ENCODE measurements at regions not wholly inside any gene's neighbourhood (a gene's known extent, or its start where the extent isn't known, plus 50 kb on each side); places are given as distances from the start of the nearest gene placed in this dataset.
"Not testable (repeated sequence)": the region's sequence is repeated elsewhere in the genome, so short reads cannot be mapped to it uniquely, and the experiment has no call there.

DNA sequence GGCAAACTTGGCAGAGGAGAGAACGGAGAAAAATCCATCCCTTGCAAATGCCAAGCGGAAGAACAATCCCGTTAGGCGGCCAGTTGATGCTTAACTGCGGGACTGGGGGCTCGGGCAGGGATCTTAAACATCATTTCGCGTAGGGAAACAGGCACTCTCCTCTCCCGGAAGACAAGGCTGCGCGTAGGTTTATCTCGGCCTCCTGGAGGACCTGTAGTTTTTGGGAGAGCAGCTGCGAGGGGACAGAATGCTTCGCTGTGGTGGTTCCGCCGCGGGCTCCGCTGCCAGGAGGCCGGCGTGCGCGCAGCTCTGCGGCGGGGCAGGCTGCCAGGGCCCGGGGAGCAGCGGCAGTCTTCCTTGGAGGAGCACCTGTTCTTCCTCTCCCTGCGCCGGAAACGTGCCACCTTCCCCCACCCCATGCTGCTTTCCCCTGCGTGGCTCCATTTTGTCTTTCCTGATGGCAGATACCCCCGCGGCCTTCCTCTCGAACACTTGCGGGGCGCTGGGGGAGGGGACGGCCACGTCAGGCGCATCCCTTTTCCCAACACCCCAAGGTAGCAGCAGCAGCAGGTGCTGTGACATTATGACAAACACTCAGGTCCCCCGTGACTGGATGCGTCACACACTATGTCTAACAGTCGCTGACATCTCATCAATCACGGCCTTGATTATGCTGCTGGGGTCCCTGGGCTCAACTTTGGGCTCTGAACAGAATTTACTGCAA, 230.7 kb upstream of the BTBD3 start:
- H3K4me3 Mint-ChIP-seq: no peak overlapping the region
- peaks cover 8% of the 10 kb centered on the region for H3K27me3 Mint-ChIP-seq
- no peaks in the 10 kb centered on the region for H3K4me1 Mint-ChIP-seq
- DNase-seq: no peak
- H3K9me3 Mint-ChIP-seq: no peaks in the 10 kb centered on the region
- H3K36me3 Mint-ChIP-seq (ENCODE audit: low read depth): no peaks in the 10 kb centered on the region
- ChIA-PET CTCF (no interaction called here), POLR2A (no interaction called here)
- no peak overlapping the region for H3K27ac Mint-ChIP-seq

DNA sequence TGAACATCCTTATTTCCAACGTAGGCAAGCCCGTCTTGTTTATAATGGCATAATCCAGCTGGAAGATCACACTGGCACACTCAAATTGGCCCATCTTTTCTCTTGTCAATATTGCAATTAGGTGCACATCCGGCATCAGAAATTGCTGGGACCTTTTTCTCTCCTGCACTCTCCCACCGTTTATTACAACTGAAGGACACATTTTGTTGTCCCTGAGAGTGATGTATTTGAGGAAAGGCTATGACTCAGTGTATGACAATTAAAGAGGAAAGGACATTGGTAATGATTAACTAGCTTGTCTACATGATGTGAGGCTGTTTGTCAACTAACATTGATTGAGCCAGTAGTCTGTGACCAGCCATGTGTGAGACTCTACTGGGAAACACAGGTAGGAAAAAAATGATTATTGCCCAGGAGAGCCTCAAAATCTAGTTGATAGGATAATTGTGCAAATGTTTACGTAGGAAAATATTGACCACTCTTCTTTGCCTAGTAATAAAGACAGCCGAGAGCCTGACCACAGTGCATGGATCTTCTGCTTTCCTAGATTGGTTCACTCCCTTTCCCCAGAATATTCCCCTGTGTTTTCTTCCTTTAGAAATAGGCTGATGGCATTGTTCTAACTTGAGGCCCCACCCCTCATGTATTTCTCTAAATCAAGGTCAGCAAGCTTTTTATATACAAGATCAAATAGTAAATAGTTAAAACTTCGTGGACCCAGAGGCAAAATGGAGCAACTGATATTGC, 230.0 kb upstream of the BTBD3 start:
- DNase-seq: no peak
- POLR2A ChIA-PET: no interaction called here
- no peak overlapping the region for H3K27ac Mint-ChIP-seq
- H3K4me1 Mint-ChIP-seq: no peaks in the 10 kb centered on the region
- H3K9me3 Mint-ChIP-seq: no peaks in the 10 kb centered on the region
- no peaks in the 10 kb centered on the region for H3K36me3 Mint-ChIP-seq (ENCODE audit: low read depth)
- CTCF ChIA-PET: no interaction called here
- no peak overlapping the region for H3K4me3 Mint-ChIP-seq
- peaks cover 8% of the 10 kb centered on the region for H3K27me3 Mint-ChIP-seq

DNA sequence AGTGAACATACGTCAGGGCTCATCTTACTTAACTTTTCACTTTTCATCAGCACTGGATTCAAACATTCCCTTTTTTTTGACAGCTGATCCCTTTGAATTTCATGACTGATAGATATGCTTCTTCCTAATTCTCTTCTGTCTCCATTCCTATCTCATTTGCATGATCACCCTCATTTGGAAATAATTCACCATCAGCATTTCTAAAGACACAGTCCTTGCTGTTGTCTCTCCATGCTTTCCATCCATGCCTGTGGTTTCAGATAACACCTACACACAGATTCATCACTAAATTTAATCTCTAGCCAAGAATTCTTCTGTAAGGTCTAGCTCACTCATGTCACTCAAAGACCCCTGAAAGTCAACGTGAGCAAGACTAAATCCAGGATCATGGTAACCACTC, 228.4 kb upstream of the BTBD3 start:
- Mint-ChIP-seq H3K4me1 (no peaks in the 10 kb centered on the region), H3K27ac (no peak overlapping the region), H3K36me3 (ENCODE audit: low read depth) (no peaks in the 10 kb centered on the region), H3K9me3 (no peaks in the 10 kb centered on the region), H3K27me3 (peaks cover 8% of the 10 kb centered on the region), H3K4me3 (no peak overlapping the region)
- CTCF ChIA-PET: no interaction called here
- POLR2A ChIA-PET: no interaction called here
- DNase-seq: no peak

DNA sequence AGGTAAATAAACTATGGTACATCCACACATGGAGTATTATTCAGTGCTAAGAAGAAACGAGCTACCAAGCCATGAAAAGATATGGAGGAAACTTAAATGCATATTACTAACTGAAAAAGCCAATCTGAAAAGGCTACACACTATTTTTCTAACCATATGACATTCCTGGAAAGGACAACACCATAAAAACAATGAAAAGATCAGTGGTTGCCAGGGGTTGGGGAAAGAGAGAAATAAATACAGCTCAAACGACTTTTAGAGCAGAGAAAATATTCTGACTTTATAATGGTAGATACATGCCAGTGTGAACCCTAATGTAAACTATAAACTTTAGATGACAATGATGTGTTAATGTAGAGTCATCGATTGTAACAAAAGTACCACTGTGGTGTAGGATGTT, 225.9 kb upstream of the BTBD3 start:
- no peak overlapping the region for H3K4me3 Mint-ChIP-seq
- no peaks in the 10 kb centered on the region for H3K4me1 Mint-ChIP-seq
- CTCF ChIA-PET: no interaction called here

DNA sequence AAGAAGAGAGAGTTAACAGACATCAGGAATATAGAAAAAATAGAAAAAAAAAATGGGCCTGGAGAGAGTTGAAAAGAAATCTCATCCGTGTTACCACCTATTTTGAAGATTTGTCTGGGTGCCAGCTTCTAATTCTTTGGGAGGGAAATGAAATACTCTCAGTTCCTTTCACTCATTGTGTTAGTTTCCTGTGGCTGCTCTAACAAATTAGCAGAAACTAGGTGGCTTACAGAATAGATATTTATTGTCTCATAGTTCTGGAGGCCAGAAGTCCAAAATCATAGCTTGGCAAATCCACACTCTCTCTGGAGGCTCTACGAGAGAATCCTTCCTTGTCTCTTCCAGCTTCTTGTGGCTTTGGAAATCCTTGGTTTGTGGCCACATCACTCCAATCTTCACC, 225.1 kb upstream of the BTBD3 start:
- no peak for DNase-seq
- no peaks in the 10 kb centered on the region for H3K27me3 Mint-ChIP-seq

More for the DNA sequence above, 225.9 kb upstream of the BTBD3 start:
- Mint-ChIP-seq H3K9me3 (no peaks in the 10 kb centered on the region), H3K27me3 (peaks cover 2% of the 10 kb centered on the region), H3K36me3 (ENCODE audit: low read depth) (no peaks in the 10 kb centered on the region), H3K27ac (no peak overlapping the region)
- DNase-seq: no peak
- POLR2A ChIA-PET: no interaction called here

DNA sequence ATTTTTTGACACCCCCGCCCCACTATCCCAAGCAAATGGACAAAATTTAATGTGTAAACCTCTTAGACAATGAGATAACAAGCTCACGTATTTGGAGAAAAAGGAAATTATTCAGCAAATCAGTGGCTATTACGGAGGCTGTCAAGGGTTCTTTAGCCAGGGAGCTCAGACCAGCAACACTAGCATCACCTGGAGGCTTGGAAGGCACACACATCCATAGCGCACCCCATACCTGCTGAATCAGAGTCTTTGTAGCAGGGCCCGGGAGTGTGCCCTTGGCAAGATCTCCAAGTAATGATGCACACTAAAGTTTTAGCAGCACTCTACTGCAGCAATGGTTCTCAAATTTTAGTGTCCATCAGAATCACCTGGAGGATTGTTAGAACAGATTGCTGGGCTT, 223.2 kb upstream of the BTBD3 start:
- ChIA-PET CTCF (no interaction called here), POLR2A (no interaction called here)
- DNase-seq: no peak
- Mint-ChIP-seq H3K4me3 (no peak overlapping the region), H3K27me3 (no peaks in the 10 kb centered on the region), H3K4me1 (no peaks in the 10 kb centered on the region), H3K27ac (no peak overlapping the region), H3K9me3 (peaks cover 5% of the 10 kb centered on the region), H3K36me3 (ENCODE audit: low read depth) (no peaks in the 10 kb centered on the region)

More for the DNA sequence above, 225.1 kb upstream of the BTBD3 start:
- H3K4me3 Mint-ChIP-seq: no peak overlapping the region
- H3K4me1 Mint-ChIP-seq: no peaks in the 10 kb centered on the region
- no peak overlapping the region for H3K27ac Mint-ChIP-seq
- POLR2A ChIA-PET: no interaction called here
- H3K36me3 Mint-ChIP-seq (ENCODE audit: low read depth): no peaks in the 10 kb centered on the region
- H3K9me3 Mint-ChIP-seq: no peaks in the 10 kb centered on the region
- CTCF ChIA-PET: no interaction called here

DNA sequence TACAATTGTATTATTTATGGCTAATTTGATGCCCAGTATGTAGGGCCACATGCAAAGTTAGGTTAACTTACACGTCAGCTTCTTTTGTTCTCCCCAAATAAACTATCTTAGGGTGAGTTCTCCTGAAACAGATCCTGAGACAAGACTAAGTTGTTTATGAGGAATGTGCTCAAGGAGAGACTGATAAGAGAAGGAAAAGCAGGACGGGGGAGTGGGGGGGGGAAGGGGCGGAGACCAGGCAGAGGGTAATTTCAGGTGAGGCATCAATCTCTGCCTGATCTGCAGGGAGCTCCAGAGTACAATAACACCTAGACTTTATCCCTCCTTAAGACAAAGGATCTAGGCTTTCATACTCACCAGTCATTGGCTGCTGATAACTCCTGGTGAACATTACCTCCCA, 220.6 kb upstream of the BTBD3 start:
- Mint-ChIP-seq H3K36me3 (ENCODE audit: low read depth) (no peaks in the 10 kb centered on the region), H3K9me3 (peaks cover 5% of the 10 kb centered on the region), H3K27ac (no peak overlapping the region), H3K4me3 (no peak overlapping the region), H3K27me3 (no peaks in the 10 kb centered on the region), H3K4me1 (no peaks in the 10 kb centered on the region)
- ChIA-PET CTCF (no interaction called here), POLR2A (no interaction called here)
- DNase-seq: no peak

DNA sequence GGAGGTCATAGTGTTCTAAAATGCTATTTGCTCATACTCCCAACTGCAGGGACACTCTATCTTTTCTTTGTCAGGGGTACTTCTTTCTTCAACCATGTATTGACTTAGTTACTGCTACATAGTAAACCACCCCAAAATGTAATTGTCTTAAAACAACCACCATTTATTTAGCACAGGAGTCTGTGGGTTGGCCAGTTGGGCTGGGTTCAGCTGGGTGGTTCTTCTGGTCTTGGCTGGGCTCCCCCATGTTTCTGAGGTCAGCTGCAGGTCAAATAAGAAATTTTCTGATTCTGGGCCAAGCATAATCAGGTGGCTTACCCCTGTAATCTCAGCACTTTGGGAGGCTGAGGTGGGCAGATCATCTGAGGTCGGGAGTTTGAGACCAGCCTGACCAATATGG, 220.0 kb upstream of the BTBD3 start:
- POLR2A ChIA-PET: no interaction called here
- Mint-ChIP-seq H3K4me3 (no peak overlapping the region), H3K27ac (no peak overlapping the region), H3K36me3 (ENCODE audit: low read depth) (no peaks in the 10 kb centered on the region), H3K27me3 (no peaks in the 10 kb centered on the region), H3K9me3 (peaks cover 5% of the 10 kb centered on the region), H3K4me1 (no peaks in the 10 kb centered on the region)
- DNase-seq: no peak
- CTCF ChIA-PET: no interaction called here

DNA sequence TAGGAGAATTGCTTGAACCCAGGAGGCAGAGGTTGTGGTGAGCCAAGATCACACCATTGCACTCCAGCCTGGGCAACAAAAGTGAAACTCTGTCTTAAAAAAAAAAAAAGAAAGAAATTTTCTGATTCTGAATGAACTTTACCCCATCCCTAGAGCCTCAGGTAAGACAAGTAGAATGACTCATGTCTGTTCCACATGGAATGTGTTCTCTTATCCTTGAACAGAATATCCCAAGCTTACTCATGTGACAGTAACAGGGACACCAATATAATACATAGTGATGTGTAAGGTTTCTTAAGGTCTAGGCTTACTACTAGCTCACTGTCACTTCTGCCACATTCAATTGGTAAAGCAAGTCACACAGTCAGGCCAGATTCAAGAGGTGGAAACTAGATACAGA, 219.6 kb upstream of the BTBD3 start:
- ChIA-PET CTCF (no interaction called here), POLR2A (no interaction called here)
- Mint-ChIP-seq H3K4me3 (no peak overlapping the region), H3K27me3 (no peaks in the 10 kb centered on the region), H3K9me3 (peaks cover 5% of the 10 kb centered on the region), H3K27ac (no peak overlapping the region), H3K4me1 (no peaks in the 10 kb centered on the region), H3K36me3 (ENCODE audit: low read depth) (no peaks in the 10 kb centered on the region)
- no peak for DNase-seq

DNA sequence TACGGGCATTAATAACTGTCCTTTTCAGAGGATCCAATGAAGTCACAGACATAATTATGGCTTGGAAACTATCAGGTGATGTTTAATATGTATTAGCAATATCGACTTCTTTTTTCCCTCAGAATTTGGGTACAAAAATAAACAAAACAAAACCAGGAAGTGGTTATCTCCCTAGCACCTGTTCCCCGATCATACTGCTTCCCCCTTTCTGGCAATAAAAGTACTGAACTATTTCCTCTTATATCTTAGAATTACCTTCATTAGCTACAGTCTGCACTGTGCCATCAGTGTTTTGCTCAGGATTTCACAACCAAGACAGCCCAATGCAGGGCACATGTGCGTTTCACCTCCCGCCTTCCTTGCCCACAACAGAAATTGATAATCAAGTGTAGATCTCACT, 216.9 kb upstream of the BTBD3 start:
- peaks cover 5% of the 10 kb centered on the region for H3K9me3 Mint-ChIP-seq
- no peak overlapping the region for H3K27ac Mint-ChIP-seq
- CTCF ChIA-PET: no interaction called here
- DNase-seq: no peak
- no peaks in the 10 kb centered on the region for H3K36me3 Mint-ChIP-seq (ENCODE audit: low read depth)
- H3K27me3 Mint-ChIP-seq: no peaks in the 10 kb centered on the region
- H3K4me3 Mint-ChIP-seq: no peak overlapping the region
- POLR2A ChIA-PET: no interaction called here
- H3K4me1 Mint-ChIP-seq: no peaks in the 10 kb centered on the region

DNA sequence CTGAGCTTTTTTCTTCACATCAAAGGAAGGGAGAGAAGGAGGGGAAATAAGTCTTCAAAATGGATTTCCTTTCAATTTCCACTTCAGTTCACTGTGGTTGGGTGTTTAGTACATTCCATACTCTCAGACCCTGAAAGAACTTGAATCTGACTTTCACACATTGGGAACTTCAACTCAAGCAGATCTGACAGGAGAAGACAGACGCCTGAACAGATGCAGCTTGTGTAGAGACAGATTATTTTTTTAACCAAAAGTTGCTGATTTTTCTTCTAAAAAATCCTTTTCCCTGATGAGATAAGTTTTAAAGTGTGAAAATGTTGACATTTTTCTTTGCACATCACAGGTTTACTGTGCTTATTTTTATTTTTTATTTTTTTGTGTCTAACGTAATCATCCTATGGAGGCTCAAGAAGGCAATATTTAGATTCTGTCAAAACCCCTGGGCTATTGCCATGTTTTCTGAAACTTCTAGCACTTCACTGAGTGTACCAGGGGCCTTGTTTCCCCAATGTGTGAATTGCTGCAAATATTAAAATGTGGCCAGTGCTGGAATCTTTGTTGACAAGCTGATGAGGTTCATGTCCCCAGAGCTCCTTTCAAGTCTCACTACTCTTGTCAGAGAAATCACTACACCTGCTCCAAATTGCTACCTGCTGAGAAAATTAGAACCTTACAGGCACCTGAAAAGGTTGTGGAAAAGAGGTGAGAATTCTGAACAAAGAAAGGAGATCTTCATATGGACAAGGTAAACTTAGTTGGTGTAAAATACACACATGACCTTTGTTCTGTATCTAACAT, 214.8 kb upstream of the BTBD3 start:
- Mint-ChIP-seq H3K27ac (no peak overlapping the region), H3K9me3 (peaks cover 7% of the 10 kb centered on the region), H3K4me3 (no peak overlapping the region), H3K36me3 (ENCODE audit: low read depth) (no peaks in the 10 kb centered on the region), H3K27me3 (no peaks in the 10 kb centered on the region), H3K4me1 (no peaks in the 10 kb centered on the region)
- no peak for DNase-seq
- CTCF ChIA-PET: no interaction called here
- POLR2A ChIA-PET: no interaction called here

DNA sequence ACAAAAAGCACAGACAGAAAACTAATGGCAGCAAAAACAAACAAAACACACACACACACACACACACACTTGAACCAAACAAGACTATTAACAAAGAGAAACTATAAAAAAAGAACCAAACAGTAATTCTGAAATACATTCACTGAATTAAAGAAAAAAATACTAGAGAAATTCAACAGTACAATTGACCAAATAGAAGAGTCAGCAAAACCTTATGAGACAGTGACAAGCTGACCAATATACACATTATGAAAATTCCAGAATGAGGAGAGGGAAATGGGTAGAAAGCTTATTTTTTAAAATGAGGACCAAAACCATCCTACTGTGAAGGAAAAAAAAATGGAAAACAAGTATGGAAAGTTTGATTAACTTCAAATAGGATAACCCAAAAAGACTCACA, 212.2 kb upstream of the BTBD3 start:
- Mint-ChIP-seq H3K36me3 (ENCODE audit: low read depth) (no peaks in the 10 kb centered on the region), H3K4me3 (no peak overlapping the region), H3K27me3 (no peaks in the 10 kb centered on the region), H3K9me3 (peaks cover 1% of the 10 kb centered on the region), H3K4me1 (no peaks in the 10 kb centered on the region), H3K27ac (no peak overlapping the region)
- DNase-seq: no peak
- ChIA-PET CTCF (no interaction called here), POLR2A (no interaction called here)

DNA sequence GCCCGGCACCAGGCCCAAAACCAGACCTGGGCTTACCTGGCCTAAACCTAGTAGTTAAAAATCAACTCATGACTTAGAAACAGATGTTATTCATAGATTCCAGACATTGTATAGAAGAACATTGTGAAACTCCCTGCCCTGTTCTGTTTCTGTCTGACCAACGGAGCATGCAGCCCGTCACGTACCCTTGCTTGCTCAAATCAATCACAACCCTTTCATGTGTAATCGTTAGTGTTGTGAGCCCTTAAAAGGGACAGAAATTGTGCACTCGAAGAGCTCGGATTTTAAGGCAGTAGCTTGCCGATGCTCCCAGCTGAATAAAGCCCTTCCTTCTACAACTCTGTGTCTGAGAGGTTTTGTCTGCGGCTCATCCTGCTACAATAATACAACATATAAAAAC, 209.5 kb upstream of the BTBD3 start:
- CTCF ChIA-PET; H3K36me3 Mint-ChIP-seq (ENCODE audit: low read depth); POLR2A ChIA-PET; H3K27me3 Mint-ChIP-seq; DNase-seq; H3K4me1 Mint-ChIP-seq; H3K4me3 Mint-ChIP-seq; H3K9me3 Mint-ChIP-seq; H3K27ac Mint-ChIP-seq: not testable (repeated sequence)

All from activated CD4-positive, alpha-beta T cell treated with anti-CD3 and anti-CD28 coated beads, Interleukin-2, amount 10 ng/mL, durations not matched to agents 7 days and 5 days (primary cell).